GM12874 (cell line): ENCODE measurements at regions not wholly inside any gene's neighbourhood (a gene's known extent, or its start where the extent isn't known, plus 50 kb on each side); places are given as distances from the start of the nearest gene placed in this dataset.

ENCODE experiments used
- TF ChIP-seq, protein P1 (sequence below): IDR thresholded peaks from 2 replicates; pipeline ENCODE4 v1.5.1; 2011; ENCODE audit warnings: low read depth, mild to moderate bottlenecking, control low read depth, low read length, moderate library complexity; ENCODE audit not compliant: insufficient read depth

DNA sequence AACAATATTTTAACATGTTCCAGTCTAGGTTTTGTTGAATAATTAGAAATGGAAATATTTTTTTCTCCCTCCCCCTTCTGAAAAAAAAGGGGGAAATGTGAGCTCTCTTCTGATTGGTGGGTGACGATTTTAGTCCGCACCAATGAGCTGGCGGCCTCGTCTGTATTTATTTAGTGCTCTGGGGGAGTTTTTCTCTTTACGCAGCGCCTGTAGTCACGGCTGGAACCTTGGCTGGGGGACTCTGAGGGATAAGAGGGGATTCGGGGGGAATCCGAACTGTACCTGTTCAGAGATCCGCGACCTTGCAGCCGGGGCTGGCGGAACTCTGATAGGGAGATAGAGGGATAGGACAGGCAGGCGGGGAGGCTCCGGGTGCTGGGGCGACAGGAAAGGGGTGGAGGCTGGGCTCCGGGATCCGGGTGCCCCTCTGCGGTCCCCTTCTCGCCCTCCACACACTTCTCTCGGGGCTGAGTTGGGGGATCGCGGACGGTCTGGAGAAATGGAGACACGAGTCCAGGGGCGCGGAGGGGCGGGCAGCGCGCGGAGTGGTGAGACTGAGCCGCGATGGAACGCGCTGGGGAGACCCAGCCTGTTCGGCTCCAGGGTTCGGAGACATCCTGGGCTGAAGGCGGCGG lies 99.7 kb upstream of the HSD17B12 start:
- TF ChIP-seq, protein P1, sequence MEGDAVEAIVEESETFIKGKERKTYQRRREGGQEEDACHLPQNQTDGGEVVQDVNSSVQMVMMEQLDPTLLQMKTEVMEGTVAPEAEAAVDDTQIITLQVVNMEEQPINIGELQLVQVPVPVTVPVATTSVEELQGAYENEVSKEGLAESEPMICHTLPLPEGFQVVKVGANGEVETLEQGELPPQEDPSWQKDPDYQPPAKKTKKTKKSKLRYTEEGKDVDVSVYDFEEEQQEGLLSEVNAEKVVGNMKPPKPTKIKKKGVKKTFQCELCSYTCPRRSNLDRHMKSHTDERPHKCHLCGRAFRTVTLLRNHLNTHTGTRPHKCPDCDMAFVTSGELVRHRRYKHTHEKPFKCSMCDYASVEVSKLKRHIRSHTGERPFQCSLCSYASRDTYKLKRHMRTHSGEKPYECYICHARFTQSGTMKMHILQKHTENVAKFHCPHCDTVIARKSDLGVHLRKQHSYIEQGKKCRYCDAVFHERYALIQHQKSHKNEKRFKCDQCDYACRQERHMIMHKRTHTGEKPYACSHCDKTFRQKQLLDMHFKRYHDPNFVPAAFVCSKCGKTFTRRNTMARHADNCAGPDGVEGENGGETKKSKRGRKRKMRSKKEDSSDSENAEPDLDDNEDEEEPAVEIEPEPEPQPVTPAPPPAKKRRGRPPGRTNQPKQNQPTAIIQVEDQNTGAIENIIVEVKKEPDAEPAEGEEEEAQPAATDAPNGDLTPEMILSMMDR, result no peak

DNA sequence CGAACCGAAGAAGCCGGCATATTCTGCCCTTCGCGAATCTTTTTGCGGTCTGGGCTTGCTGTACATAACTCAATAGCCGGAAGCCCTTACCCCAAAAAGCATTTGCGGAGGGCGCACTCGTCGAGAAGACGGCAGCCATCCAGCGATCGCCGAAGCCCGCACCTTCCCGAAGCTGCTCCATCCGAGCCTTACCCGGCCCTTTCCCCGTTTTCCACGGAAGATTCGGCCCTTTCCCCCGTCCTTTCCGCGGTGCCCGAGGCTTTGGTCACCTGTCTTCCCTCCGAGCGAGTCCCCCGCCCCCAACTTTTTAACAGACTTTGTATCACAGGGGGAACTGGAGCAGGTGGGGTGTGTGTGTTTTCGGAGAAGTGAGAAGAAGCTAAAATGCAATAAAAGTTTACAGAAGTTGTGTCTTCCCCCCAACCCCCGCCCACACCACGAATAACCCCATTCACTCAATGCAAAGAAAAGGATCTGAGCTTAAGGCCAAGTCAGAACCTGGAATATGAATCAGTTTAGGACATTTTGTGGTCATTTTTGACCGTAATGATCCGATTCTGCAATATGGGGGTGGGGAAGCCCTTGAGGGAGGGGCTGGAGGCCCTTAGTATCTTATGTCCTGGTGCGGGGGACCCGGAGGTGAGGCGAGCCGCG lies 99.0 kb upstream of the HSD17B12 start:
- TF ChIP-seq, protein P1, result no peak

DNA sequence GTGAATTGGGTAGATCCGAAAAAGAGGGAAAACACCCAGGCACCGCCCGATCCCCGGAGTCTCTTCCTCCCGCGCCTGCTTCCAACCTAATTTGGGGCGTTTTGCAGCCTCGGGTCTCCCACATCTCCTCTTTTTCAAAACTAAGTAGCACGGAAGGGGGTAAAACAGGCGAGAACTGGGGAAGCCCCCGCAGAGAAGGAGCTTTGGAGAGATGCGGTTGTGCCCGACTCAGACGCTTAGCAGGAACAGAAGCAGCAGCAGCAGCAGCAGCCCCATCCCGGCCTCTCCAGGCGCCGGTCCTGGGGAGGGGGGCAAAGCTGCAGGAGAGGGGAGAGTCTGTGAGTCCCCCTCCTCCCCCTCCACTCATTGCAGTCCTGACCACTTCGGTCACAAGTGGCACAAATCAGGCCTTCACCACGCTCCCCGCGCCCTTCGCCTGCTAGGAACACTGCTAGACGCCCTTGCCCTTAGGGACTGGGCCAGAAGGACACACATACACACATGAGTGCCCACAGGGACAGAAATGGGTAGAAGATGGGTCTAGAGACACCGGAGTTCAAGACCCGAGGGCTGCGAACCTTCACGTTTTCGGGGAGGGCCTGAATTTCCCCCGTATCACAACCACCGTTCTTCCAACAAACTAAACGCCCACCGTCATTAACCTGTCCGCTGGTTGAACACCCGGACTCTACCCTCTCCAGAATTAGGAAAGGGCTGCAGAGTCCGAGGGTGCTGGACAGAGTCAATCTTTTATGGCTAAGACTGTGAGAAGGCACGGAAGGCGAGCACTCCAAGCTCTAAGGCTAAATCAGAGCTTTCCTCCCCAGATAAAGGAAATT lies 98.3 kb upstream of the HSD17B12 start:
- TF ChIP-seq, protein P1, result no peak

DNA sequence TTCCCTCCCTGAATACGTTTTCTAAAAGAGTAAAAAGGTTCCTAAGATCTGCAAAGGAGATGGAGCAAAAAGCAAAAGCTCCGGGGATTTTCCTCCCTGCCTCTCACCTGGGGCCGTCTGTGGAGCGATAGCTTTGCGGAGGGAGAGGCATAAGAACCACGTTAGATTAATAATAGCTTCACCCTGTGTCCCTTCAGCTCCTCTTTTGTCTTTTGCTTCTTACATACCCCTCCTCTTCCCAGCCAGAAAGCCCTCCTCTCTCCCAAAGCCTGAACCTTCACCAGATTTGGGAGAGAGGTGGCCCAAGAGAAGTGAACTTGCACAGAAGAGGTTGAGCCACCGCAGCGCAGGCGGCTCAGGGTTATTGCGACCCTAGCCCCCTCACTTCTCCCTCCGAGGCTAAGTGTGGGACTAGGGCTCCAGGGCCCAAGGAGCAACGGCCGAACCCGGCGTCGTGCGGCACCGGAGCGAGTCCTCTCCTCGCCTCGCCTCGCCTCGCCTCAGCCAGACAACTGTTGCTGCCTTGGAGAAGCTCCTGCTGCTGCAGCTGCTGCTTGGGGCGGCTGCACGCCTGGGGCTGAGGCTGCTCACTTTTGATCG lies 97.6 kb upstream of the HSD17B12 start:
- TF ChIP-seq, protein P1, result no peak

DNA sequence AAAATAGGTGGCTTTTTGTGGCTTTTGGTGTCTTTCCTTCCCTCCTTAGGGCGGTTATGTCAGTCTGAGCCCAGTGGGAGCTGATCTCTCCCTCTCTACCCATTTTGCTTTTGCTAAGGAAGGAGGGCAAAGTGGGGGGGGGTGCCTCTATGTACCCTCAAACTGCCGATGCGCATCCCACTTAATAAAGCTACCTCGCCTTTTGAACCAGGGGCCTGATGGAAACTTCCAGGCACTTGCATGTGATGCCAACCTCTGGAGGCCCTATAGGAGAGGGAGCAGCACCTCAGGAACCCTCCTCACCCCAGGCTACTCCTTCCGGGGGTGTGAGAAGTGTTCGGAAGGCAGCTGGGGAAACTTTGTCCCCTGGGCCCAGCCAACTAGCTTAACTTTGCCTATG lies 97.0 kb upstream of the HSD17B12 start:
- TF ChIP-seq, protein P1, result no peak

DNA sequence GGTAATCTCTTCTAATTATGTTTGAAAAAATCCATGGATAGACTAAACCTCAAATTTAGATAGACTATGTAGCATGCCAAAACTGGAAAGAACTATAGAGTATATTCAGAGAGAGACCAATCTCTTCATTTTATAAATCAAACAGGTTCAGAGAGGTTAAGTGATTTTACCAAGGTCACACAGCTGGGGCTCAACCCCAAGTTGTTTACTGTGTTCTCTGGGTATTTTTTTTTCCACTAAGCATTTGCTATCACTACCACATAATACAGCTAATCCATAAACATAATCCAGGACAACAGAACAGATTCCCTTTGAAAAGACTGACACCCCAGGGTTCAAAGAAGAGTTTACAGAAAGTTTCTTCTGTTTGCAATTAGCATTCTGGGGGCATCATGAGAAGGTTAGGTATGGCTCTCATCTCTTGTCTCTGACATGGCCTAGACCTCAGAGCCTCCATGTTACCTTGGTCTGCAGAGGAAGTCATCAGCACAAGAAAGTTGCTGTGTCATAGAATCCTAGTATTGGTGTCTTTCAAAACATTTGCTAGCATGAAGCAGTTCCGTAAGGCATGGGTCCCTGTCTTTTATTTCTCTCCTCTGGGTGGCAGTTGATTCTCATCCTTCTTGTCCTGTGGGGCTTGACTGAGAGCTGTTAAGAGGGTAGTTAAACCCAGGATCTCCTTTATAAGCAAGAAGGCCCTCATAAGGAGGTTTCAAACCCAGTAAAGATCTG lies 94.5 kb upstream of the HSD17B12 start:
- TF ChIP-seq, protein P1, result no peak
